ENCODE measurements at regions not wholly inside any gene's neighbourhood (a gene's known extent, or its start where the extent isn't known, plus 50 kb on each side); places are given as distances from the start of the nearest gene placed in this dataset.

DNA sequence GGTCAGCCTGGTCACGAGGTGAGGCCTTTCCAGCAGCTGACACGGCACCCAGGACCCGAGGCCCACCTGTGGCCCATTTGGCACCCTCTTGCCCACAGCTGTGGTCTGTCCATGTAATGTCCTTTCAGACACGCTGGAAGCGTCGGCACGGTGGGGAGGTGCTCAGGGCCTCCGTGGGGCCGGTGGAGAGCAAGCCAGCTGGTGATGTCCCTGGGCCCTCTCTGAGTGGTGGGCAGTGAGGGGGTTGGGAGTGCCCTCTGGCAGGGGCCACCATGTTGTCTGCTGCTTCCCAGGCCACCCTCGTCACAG is 97.3 kb upstream of the ZNF469 start:
- no peak for TF ChIP-seq ZNF565 (CRISPR knock-in tag; conservative IDR thresholded peaks at IDR 0.05; ENCODE audit: low read depth)
- TF ChIP-seq, protein P1, sequence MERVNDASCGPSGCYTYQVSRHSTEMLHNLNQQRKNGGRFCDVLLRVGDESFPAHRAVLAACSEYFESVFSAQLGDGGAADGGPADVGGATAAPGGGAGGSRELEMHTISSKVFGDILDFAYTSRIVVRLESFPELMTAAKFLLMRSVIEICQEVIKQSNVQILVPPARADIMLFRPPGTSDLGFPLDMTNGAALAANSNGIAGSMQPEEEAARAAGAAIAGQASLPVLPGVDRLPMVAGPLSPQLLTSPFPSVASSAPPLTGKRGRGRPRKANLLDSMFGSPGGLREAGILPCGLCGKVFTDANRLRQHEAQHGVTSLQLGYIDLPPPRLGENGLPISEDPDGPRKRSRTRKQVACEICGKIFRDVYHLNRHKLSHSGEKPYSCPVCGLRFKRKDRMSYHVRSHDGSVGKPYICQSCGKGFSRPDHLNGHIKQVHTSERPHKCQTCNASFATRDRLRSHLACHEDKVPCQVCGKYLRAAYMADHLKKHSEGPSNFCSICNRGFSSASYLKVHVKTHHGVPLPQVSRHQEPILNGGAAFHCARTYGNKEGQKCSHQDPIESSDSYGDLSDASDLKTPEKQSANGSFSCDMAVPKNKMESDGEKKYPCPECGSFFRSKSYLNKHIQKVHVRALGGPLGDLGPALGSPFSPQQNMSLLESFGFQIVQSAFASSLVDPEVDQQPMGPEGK (CRISPR knock-in tag; IDR thresholded peaks at IDR 0.05; ENCODE audit: borderline replicate concordance) = no peak
